ENCODE measurements at regions not wholly inside any gene's neighbourhood (a gene's known extent, or its start where the extent isn't known, plus 50 kb on each side); places are given as distances from the start of the nearest gene placed in this dataset.

- H3K4me3 ChIP-seq (ENCODE audit: low read depth, low read length) = no peak overlapping the region
- ChIA-PET CTCF (no interaction called here), POLR2A (no interaction called here)
- no peak for TF ChIP-seq CTCF (IDR thresholded peaks at IDR 0.05; ENCODE audit: insufficient read depth, low read length, missing control alignments)
- no peak for DNase-seq (ENCODE audit: low read depth, low spot score)
Measured at GRCh38 chr4:133263104-133263503, 114.0 kb downstream of the PCDH10 start.

GRCh38 chr4:133247861-133248260 is 98.8 kb downstream of the PCDH10 start:
- H3K4me3 ChIP-seq (ENCODE audit: low read depth, low read length) = no peak overlapping the region
- TF ChIP-seq CTCF (IDR thresholded peaks at IDR 0.05; ENCODE audit: insufficient read depth, low read length, missing control alignments) = no peak
- DNase-seq (ENCODE audit: low read depth, low spot score) = no peak
- ChIA-PET CTCF (no interaction called here), POLR2A (no interaction called here)

GRCh38 chr4:133245226-133245625 is 96.1 kb downstream of the PCDH10 start:
- TF ChIP-seq CTCF (IDR thresholded peaks at IDR 0.05; ENCODE audit: insufficient read depth, low read length, missing control alignments) = no peak
- DNase-seq (ENCODE audit: low read depth, low spot score) = no peak
- POLR2A ChIA-PET = no interaction called here
- CTCF ChIA-PET = no interaction called here
- H3K4me3 ChIP-seq (ENCODE audit: low read depth, low read length) = no peak overlapping the region

Measured in AG04449 (cell line).